GM18511 (cell line): ENCODE measurements at regions not wholly inside any gene's neighbourhood (a gene's known extent, or its start where the extent isn't known, plus 50 kb on each side); places are given as distances from the start of the nearest gene placed in this dataset.

Experiments
- ATAC-seq: cut with Tn5 transposase; IDR thresholded peaks from one replicate; pipeline ENCODE4 v1.9.1; 2021; ENCODE audit warnings: mild to moderate bottlenecking, moderate library complexity; ENCODE audit not compliant: unreplicated experiment

DNA sequence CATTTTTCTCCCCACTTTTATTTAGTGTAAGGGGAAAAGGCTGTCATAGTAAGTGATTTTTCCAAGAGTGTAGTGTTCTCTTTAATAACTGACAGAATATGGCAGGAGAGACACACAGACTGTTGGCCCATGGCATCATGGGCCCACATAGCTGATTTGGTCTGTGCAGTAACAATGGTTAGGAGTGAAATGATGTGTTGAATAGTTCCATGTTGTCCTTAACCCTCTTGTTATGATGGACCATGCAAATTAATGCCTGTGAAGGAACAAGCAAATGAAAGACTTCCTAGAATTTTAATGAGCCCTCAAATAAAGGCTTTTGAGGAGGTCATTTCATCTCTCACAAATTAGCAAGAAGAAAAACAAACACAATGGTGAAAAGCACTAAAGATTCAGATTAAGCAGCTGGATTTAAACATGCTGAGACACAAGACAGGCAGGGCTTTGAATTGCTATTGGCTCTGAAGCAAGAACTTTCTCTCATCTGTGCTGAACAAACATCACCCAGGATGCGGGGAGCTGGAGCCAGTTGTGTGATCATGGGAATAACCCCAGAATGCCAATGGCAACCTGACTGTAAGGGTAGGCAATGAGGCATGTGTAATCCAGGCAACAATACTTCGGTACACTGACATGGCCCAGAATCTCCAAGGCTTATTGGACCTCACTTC, 136.7 kb upstream of the VEPH1 start:
- no peak for ATAC-seq

DNA sequence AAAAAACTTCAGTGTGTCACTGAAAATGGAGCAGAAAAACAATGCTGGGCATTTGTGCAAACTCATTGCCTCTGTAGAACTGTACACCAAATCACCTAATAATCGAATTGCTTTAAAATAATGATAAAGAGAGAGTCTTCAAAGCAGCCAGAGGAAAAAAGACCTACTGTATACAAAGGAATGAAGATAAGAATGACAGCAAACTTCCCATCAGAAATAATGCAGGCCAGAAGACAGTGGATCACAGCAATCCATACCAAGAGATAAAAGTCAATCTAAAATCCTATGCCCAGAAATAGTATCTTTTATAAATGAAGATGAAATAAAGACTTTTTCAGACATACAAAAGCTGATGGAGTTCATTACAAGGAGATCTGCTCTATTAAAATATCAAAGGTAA, 134.7 kb upstream of the VEPH1 start:
- ATAC-seq: no peak

DNA sequence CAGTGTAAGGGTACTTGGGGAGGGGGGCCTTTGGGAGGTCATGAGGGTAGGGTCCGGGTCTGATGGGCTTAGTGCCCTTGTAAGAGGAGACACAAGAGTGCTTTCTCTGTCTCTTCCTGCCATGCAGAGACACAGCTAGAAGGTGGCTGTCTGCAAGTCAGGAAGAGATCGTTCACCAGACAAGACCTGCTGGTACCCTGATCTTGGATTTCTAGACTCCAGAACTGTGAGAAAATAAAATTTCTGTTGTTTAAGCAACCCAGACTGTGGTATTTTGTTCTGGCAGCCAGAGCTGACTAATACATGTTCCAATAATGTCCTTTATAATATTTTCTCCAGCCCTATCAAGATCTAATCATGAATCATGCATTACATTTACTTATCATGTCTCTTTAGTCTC, 130.0 kb upstream of the VEPH1 start:
- no peak for ATAC-seq

DNA sequence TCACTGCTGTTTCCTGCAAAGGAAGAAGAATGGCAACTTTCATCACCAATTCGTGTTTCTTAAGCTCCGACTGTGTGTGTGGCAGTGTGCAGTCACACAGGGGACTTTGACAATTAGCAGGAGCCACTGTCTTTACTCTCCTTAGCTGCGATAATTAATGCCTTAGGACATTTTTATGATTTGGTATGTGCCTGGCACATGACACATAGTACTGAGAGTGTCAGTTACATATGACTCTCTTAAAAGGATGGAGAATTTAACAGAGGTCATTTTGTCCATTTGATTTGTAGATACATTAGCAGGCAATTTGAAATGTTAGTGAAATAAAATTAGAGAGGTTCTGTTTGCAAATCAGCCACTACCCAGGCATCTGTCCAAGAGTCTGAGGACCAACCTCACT, 128.9 kb upstream of the VEPH1 start:
- no peak for ATAC-seq

DNA sequence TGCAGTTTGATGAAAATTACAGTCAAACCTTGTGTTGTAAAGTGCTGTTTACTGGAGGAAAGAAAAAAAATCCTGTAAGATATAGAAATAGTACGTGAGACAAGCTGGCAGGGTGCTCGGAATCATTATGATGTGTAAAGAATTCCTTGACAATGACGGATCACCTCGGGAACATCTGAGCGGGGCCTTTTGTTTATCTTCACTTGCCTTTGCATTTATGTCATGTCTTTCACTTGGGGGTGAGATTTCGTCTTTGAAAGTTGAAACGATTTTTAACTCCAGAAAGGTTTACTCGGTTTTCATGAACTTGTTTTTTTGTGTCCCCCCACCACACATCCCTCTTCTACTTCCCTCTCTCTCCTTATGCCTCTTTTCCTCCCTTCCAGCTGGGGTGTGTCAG, 128.3 kb upstream of the VEPH1 start:
- no peak for ATAC-seq

DNA sequence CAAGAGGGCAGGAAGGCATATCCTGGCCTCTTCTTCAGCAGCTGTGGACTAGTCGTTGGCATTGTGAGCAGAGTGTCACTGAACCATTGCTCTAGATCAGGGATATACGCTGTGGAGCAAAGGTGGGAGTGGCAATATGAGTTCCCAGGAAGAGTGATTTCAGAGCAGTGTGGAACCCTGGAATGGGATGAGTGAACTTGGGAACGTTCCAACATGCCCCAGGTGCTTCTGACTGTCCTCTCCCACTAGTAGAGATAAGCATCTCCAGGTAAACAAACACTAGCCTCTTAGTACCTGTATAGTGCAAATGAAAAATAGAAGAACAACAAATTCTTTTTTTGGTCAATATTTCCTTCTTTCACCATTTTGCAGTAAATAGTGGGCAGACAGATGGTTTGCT, 123.6 kb upstream of the VEPH1 start:
- no peak for ATAC-seq

DNA sequence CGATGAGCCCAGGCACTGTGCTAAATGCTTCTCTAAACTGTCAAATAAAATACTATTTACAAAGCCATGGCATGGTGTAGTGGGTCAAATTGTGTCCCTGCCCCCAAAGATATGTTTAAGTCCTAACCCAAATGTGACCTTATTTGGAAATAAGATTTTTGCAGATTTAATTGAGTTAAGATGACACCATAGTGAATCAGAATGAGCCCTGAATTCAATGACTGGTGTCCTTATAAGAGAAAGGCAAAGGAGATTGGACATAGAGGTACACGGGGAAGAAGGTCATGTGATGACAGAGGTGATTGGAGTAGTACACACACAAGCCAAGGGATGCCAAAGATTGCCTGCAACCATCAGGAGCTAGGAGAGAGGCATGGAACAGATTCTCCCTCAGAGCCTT, 121.6 kb upstream of the VEPH1 start:
- ATAC-seq: no peak

DNA sequence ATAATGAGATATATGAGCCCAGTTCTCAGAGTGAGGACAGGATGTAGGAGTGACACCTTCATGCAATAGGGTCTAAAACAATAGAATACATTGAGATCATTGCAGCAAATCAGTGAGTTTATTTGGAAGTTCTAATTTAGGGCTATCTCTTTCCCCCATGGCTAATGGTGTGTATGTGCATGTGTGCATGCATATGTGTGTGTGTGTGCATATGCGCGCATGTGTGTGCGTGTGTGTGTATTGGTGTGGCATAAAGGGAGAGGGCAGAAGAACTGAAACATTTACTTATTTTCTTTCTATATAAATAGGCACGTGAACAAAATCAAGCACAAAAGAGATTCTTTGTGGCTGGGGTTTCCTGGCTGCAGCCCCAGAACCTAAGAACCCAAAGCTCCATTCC, 115.7 kb upstream of the VEPH1 start:
- no peak for ATAC-seq

DNA sequence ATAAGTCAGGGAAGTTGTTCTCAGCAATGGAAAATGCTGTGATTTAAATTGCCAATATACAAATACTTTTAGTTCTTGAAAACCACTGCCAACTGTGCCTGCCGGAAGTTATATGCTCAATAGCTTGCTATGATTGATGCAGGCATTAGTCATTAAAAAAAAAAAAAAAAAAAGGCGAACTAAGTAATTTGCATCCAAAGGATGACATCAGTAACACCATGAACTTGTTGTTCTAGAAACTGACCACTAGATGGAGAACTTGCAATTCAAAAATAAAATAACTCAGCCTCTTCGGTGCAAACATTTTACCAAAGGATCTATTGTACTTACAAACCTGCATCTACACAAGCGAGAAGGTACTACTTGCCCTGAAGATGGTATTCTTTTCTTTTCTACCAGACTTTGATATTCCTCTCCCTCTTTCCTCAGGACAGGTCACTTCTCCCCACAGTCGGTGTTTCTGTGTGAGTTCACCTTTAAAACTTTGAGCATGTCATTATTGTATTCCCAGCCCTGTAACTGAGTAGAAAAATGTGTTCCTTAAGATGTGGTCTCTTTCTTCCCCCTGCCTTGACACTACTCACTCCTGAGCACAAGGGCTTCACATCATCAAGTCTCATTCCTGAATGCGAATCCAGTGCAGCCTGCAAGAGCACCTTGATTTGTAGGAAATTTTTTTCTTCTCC, 115.0 kb upstream of the VEPH1 start:
- peak; percentile 74 for ATAC-seq

DNA sequence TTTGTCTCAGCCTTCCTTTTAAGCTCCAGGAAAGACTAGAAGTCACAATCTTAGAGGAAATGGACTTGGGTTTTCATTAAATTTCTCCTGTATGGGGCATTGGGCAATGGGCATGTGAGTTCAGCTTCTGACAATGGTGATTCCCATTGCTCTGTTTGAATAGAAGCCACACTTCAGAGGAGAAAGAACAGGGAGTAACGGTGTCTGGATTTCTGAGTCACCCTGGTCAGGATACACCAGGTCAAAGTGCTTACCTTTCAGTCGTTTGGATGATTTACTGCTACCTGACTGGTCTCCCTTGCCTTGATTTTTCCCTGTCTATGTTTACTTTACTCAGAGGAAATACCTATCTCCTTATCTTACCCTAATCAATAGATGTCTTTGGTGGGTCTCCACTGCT, 111.7 kb upstream of the VEPH1 start:
- no peak for ATAC-seq

DNA sequence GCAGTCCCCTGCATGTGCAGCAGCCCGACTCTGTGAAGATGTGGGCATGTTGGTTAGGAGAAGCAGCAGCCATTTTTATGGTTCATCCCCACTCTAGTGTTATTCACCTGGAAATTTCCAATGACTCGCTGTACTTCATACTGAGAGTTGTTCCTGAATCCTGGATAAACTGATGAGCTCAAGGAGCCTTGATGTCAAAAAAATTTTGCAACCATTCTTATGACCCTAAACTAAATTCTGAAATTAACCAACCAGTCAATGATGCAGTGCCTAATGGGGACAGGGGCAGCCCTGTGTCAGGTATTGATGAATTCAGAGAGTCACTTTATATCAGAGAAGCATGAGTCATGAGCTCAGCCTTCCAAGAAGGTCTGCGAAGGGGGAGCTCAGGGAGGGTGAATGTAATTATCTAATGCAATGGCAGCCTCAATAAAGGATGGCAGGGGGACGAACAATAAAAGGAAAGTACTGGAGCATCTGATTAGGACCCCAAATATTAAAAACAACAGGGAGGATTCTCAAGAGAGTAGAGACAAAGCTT, 108.4 kb upstream of the VEPH1 start:
- ATAC-seq: no peak

DNA sequence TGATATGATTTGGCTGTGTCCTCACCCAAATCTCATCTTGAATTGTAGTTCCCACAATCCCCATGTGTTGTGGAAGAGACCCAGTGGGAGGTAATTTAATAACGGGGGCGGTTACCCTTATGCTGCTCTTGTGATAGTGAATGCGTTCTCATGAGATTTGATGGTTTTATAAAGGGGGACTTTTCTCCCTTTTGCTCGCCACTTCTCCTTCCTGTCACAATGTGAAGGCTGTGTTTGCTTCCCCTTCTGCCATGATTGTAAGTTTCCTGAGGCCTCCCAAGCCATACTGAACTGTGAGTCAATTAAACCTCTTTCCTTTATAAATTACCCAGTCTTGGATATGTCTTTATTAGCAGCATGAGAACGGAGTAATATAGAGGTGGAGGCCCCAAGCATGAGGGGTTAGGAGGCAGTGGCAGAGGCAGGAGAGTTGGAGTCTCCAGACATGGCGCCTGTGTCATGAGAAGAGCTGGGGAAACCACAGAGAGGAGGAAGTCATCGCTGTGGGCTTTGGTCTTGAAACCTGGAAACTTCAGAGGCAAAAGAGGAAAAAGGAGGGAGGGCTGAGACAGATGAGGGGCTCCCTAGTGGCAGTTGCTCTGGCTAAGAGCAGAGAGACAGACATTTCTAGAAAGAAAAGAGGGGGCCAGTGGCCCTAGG, 107.8 kb upstream of the VEPH1 start:
- ATAC-seq: no peak

DNA sequence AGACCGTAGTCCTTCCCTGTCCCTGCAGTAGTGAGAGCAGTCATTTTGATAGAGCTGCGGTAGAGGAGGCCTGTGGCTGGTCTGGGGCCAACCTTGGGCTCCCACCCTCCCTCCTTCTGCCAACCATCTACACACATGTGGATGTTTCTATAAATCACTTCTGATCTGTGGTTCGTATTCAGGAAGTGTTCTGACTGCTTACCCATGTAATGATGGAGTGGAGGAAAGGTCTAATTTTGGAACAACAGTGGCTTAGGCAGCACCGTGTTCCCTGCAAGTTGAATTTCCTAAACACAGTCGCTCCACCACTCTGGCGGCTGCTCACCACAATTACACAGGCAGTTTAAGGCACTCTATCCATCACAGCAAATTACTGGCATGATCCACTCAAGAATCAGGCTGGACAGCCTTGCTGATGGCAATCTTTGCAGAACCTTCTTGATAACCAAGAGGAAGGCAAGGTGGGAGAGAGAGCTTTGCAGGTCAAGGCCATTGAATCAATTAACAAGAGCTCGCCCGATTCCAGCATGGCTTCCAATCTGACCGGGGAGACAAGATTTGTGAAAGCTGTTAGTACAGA, 104.7 kb upstream of the VEPH1 start:
- no peak for ATAC-seq

DNA sequence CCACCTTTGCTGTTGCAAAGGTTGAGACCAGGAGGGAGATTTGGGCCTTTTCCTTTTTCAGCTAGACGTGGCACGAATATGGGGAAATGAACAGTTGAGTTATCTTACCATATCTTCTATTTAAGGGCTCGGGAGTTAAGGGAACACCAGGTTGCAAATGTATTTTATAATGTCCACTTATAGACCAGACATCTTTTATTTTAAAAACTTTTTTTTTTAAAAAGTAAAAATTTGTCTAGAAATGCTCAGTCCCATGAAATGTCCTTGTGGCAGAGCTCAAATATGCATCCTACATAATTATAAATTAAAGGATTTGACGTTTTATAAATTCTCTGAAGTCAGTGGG, 103.6 kb upstream of the VEPH1 start:
- ATAC-seq: no peak

DNA sequence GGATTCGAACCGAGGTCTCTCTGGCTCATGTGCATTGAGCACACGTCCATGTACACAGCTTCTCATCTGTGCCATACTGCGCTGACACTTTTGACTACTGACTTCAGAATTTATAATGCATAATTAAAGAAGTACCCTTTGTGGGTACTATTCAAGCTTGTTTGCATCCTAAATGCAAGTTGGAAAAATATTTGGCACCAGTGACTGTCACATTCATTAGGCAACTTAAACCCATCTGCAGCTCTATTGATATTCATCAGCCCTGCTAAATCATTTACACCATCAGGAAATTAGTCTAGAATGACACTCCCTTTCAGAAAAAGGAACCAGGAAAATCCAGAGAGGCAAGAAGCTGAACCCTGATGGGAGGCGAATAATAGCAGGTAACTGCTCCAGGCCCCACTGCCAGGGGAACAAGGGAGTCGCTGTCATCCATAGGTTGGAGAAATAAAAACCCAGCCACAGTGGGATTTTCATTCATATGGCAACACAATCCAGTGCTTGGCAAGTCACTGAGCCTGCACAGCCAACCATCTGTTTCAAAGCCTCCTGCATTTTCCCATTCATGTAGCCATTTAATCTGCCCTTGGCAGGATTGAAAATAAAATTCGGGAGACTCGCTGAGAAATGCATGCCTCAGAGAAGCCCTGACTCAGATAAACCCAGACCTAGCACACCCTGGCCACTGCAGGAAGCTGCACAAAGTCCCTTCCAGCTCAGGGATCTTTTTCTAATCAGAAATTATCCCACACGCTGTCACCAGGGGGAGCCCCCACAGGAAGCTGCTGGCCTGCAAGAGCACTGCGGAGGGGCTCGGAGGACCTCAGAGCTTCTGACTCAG, 103.0 kb upstream of the VEPH1 start:
- peak; percentile 97 for ATAC-seq

DNA sequence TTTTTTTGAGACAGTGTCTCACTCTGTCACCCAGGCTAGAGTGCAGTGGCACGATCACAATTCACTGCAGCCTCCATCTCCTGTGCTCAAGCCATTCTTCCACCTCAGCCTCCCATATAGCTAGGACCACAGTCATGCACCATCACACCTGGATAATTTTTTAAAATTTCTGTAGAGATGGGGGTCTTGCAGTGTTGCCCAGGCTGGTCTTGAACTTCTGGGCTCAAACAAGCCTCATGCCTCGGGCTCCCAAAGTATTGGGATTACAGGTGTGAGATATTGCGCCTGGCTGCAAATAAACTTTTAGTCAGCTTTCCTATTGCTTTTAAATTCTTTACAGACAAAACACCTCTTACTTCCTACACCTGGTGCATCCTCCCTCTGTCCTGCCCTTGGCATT, 102.1 kb upstream of the VEPH1 start:
- no peak for ATAC-seq

DNA sequence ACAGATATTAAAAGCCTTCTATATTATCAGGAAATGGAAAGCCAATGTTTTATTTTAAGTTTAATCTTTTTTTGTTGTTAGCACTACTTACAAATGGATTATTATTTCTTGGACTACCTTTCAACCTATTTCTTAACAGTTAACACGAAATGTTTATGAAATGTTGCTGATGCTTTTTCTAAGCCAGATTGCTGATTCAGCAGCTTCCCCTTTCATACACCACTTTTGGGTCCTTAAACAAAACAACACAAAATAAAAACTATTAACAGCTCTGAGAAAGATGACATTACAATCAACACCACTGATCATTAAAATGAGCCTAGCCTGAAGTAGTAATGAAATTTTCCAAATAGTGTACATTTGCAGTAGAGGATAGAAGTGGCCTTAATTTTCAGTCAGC, 99.2 kb upstream of the VEPH1 start:
- no peak for ATAC-seq

DNA sequence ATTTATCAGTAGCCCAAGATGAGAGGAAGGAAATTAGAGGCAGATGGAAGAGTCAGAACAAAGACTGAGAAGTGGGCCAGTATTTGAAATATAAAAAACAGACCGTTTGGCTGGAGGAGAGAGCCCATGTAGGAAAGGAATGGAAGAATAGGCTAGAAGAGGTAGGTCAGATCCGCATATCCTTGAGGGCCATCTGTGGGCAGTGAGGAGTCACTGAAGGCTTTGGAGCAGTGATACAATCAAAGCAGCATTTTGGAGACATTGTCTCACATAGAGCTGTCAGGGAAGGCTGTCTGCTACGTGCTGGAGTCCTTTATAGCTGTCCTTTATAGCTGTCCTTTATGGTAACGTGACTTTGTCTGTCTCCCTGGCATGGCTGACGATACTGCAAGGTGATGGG, 92.0 kb upstream of the VEPH1 start:
- no peak for ATAC-seq

DNA sequence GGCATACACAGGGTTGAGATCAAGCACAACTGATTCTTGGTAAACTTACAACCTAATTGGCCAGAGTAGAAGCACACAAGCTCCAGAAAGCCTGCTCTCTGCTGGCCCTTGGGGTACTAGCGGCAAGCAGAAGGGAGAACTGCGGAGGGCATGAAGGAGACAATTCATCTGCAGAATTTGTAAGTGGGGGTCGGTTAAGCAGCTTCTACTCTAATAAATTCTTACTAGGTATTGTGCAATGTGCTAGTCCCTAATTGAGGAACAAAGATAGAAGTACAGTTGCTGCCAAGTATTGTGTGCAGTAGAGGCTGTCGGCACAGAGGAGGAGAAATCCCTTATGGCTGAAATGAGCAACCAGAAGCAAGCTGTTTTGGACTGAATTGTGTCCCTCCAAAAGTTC, 91.2 kb upstream of the VEPH1 start:
- ATAC-seq: no peak

DNA sequence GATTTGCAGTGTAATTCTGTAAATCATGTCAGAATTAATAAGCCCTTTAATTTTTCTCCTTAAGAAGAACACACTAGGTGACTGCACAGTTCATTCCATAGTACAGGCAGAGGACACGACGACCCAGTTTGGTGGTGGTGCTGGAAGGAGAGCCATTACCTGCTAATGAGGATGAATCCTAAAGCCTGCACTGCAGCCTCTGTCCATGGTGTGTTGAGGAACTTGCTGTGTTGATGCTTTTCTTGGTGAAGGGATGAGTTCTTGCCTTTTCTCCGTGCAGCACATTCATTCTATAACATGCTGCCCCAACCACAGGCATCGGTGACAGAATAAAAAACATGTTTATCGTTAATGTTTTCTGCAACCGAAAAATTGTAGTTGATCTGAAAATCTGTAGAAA, 89.6 kb upstream of the VEPH1 start:
- ATAC-seq: no peak

DNA sequence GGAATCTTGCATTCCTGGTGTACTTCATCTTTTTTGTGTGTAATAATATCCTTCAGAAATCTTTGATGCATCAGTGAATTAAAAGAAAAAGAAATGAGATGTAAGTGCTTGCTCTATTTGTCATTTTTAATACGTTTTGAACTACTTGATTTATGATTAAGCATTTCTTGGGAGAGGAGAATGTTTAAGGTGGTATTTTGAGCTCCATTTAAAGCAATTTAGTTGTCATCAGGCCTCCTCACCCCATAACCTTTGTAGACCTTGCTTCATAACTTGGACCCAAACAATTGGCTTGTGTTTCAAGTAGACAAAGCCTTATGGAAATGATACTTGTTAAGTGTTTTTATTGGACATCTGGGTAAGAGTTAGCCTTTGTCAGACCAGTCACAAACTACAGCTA, 87.1 kb upstream of the VEPH1 start:
- ATAC-seq: no peak
